Stimulated activated CD8-positive, alpha-beta memory T cell treated with anti-CD3 and anti-CD28 coated beads, Interleukin-12 subunit alpha, Interleukin-12 subunit beta, amount 100 ng/mL, for 24 hours (primary cell): ENCODE measurements at regions not wholly inside any gene's neighbourhood (a gene's known extent, or its start where the extent isn't known, plus 50 kb on each side); places are given as distances from the start of the nearest gene placed in this dataset.
A peak's percentile ranks its signal among the peaks of the same experiment; 100 is the strongest.
"Not testable (repeated sequence)": the region's sequence is repeated elsewhere in the genome, so short reads cannot be mapped to it uniquely, and the experiment has no call there.

Experiments
- DNase-seq: peaks from one replicate; pipeline ENCODE4 v3.0.0-alpha.2; 2020; ENCODE audit errors: extremely low read depth

DNA sequence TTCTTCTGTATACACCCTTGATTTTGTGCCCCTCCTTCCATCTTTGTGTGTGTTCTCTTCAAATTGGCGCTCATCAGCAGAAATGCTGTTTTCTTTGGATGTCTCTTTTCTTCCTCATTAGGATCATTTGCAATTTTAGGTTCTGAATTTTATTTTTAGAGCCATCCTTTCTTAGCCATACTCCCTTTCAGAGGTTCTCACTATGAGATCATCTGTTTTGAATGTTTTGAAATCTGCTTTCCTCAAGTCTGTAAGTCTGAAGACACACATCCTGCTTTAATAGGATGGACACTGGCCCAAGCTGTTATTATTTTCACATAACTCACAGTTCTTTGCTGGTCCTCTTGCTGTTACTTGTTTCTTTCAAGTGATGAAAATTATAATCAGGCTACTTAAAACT lies 124.8 kb downstream of the BDH1 start:
- DNase-seq = no peak

DNA sequence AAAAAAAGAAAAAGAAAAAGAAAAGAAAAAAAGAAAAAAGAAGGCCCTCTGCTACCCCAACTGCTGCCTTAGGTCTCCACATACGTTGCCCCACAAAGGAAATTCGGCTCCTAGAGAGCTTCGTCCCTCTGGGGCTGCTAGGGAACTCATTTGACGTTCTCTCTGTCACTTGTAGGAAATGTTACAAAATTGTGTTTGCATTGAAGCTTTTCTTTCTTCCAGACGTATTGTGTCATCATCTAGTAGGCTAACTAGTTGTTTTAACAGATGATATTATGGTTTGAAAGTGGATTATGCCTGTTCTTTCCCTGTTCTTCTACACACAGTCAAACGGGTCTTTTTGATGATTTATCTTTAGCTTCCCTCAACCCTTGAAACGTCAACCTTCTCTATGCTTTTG lies 125.3 kb downstream of the BDH1 start:
- DNase-seq = no peak

GRCh38 chr3:197428952-197429351 lies 126.8 kb downstream of the BDH1 start:
- no peak for DNase-seq

DNA sequence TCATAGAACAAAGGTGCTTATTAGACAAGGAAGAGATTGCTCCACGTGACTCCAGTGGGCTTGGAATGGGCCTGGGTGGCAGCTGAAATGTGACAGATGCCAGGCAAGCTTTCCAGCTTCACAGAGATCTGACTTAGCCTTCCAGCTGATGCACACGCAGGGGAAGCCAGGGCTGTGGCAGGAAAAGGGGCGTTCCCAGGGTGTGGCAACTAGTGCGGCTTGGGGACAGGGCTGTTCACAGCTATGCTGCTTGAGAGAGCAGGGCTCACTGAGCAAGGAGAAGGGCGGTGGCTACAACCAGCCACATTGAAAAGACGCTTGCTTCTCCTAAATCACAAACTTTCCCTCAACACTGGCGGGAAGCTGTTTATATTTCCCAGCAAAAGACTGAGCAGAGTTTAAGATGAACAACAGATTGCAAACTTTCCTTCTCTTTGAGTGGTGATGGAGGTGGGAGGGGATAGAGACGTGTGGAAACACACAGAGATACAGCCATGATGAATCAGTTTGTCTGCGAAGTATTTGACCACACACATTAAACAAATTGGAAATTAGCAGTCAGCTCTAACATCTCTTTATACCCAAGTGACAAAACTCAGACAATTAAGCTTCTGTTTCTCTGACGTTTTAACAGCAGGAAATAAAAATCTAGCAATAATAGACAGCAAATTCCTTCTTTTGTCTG lies 127.5 kb downstream of the BDH1 start:
- peak; percentile 24 for DNase-seq

GRCh38 chr3:197427021-197427420 lies 128.6 kb upstream of the DLG1 start:
- no peak for DNase-seq

GRCh38 chr3:197426121-197426566 lies 127.7 kb upstream of the DLG1 start:
- no peak for DNase-seq

DNA sequence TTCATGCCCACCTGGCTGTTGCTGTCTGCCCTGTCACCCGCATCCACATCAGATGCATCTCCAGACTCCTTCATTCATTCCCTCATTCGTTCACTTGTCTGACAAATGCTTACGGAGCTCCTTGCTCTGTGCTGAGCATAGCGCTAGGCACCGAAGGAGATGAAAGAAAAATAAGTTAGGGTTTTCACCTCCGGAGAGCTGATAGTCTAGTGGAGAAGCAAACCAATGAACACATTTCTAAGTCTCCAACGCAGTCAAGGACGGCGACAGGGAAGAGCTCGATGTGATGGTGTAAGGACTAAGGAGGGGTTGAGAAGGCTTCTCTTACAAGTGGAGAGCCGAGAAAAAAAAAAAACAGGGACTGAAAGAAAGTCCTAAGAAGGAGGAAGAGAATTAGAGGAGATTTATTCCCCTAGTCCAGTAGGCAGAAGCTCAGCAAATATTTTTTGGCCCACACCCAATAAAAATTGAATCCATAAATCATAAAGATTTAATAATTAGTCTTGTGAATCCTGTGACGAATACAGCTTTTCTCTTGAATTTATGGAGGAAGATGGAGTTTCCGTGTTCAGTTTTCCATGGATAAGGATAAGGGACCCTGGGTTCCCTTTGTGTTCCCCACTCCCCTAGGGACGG lies 127.2 kb upstream of the DLG1 start:
- DNase-seq = no peak

DNA sequence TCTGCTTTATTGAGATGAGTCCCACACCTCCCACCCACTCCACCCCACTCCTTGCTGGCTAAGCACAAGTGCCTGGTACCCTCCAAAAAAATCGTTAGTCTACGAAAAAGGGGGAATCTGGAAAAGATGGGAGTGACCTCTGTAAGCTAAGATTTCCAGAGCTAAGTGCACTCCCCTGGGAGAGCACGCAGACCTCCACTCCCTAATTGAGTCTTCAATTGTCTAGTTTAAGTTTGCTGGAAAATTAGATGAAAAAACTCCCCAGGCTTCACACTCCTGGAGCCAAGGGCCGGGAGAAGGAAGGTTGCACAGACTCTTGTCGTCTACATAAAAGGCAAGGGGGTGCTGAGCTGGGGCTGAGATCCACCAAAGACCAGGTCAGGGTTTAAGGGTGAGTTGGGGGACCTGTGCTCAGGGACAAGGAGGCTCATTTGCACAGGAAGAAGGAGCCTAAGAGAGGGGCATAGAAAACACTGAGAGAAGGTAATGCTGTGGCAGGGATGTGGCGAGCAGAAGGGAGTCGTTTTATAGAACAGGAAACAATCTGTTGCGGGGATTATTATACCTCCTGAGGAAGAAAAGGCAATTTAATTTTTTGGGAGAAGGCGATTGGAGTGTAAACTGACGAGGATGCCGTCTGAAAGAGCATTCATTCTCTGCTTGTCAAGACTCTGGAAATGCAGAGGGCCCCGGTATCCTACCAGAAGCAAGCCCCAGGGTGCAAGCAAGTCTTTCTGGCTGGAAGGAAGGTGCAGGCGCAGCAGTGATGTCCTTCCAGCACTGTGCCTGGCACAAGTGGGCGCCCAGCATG lies 126.5 kb upstream of the DLG1 start:
- DNase-seq = no peak

DNA sequence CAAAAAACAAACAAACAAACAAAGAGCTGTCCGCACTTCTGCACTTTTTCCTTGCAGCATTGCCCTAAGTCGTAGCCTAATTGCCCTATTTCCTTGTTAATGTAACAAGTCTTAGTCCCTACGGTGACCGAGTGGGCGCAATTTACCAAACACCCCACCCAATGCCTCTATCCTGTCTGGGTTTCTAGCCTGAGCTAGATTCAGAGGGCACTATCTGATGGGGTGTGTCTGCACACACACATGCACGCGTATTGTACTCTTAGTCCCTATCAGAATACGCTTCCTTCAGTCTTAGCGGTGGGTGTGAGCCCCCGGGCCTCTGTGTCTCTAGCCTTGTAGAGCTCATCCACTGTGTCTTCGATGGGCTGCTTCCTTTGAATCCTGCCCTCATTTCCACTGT lies 125.9 kb upstream of the DLG1 start:
- no peak for DNase-seq

GRCh38 chr3:197423376-197423775 lies 125.0 kb upstream of the DLG1 start:
- DNase-seq = no peak

DNA sequence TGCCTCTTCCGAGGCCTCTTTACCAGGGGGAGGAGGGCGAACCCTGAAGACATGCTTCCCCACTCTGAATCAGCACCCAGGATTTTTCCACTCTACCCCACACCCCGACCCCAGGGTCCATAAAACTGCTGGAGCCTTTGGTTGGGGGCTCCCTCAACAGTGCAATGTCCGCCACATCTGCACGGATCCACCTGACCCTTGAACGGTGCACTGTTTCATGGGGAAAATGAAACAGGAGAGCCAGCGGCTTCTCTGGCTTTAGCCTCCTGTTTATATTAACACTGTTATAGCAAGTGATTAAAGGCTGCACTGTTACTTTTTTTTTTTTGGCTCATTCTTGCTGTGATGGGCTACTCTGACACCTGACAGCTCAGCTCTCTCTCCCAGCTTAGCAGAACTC lies 124.1 kb upstream of the DLG1 start:
- DNase-seq = no peak

DNA sequence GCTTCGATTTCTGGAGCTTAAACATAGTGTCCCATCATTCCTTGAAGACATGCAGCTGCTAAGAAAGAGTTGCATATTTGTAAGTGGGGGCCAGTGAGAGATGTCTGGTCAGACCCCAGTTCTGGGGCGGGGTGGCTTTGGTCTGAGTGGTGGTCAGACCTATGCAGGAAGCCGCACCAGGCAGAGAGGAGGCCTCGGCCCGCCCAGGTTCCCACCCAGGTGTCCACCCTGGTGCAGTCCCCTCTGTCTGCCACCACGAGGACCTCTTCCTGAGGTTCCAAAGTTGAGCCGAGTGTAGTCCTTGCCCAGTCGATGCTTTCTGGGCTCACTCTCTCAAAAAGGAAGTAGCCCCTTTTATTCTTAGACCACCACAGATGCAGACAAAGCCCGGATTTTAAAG lies 122.6 kb upstream of the DLG1 start:
- no peak for DNase-seq

GRCh38 chr3:197420566-197420965 lies 122.2 kb upstream of the DLG1 start:
- no peak for DNase-seq

- DNase-seq = no peak
These were observed 121.7 kb upstream of the DLG1 start for GRCh38 chr3:197420115-197420514.

DNA sequence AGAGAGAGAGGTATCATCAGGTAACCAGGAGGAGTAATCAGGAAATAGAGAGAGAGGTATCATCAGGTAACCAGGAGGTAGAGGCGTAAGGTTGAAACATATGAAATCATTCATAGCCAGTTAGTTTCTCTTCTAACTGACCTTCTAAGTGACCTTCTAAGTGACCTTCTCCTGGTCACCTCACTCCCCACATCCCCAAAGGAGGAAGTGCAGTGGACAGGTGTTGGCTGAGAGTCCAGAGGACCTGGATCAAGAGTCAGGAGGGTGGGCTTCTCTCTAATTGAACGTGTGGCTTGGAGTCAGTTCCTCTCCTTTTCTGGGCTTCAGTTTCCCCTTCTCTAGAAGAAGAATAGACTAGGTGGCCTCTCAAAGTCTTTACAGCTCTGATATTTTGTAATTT lies 121.3 kb upstream of the DLG1 start:
- no peak for DNase-seq

GRCh38 chr3:197417911-197418618 lies 119.7 kb upstream of the DLG1 start:
- DNase-seq = no peak

- DNase-seq = no peak
These were observed 119.0 kb upstream of the DLG1 start for GRCh38 chr3:197417441-197417840.

GRCh38 chr3:197411899-197412298 lies 113.5 kb upstream of the DLG1 start:
- DNase-seq = not testable (repeated sequence)

GRCh38 chr3:197410170-197410569 lies 111.8 kb upstream of the DLG1 start:
- DNase-seq = not testable (repeated sequence)

DNA sequence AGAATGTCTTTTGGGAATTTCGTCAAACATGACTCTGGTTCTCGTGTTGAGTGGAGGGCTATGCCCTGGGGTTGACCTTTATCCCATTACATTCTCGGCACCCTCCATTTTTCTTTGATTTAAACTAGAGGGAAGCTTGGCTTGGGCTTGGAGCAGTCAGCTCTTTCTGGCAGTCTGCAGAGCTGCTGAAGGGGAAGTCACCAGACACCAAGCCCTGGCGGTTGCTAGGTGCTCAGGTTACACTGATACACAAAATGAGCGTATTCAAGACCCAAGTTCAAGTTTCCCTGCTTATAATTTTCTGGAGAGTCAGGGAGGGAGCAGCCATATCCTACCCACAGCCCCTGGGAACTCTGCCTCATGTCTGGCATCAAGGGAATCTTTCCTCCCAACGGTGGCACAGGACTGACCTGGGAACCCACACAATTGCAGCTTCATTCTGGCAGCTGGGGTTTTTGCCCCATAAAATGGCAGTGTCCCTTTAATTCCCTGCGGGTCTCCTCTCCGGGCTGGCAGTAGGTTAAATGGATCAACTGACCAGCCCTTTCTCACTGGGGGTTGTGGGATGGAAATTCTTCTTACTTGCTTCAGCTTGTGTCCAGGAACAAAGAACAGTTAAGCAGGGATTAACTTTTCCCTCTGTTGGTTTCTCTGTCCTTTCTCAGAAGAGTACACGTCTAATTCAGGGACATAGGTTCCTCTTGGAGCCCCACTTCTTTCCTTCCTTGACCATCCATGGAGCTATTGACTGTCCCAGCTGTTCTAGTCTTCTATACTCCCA lies 110.0 kb upstream of the DLG1 start:
- DNase-seq = no peak

DNA sequence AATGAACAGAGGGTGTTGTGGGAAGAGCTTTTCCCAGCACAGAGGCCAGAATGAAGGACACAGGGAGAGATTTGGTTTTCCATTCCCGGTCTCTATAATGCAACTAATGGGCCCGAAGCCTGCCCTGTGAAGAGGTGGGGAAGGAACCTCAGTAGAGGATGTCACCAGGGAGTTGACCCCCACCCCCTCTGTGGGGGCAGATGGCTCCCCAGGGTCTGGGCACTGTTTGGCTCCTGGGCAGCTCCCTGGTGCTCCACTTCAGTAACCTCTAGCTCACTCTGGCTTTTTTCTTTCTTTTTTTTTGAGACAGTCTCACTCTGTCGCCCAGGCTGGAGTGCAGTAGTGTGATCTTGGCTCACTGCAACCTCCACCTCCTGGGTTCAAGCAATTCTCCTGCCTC lies 109.1 kb upstream of the DLG1 start:
- DNase-seq = no peak
